ENCODE measurements at regions not wholly inside any gene's neighbourhood (a gene's known extent, or its start where the extent isn't known, plus 50 kb on each side); places are given as distances from the start of the nearest gene placed in this dataset.

DNA sequence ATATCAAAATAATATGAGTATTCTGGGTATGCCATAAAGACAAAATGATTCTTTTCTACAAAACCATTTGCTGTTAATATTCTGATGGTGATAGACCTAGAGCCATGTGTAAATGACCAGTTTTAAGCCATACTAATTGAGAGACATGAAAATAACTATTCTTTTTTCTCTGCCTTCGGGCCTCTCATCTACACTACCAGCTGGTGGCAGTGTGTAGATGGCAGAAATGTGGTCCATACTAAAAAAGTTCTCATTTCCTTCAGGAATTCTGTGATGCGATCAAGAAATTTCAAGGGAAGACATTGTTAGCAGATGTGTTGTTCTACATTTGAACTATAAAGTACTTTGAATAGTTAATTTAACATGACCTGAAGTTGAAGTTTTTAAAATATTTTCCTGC, 485.2 kb downstream of the TRIB2 start:
- Histone ChIP-seq H3K4me2 (ENCODE audit: extremely low read depth, insufficient read depth, low read length) (no peak overlapping the region), H3K9me3 (ENCODE audit: control insufficient read depth, insufficient read depth, low read depth, low read length) (no peaks in the 10 kb centered on the region), H3K4me3 (replicated peaks in 1 of 4; ENCODE audit: control extremely low read depth in 1 of 4, insufficient read depth in 1 of 4, low read depth in 3 of 4, low read length in 4 of 4) (no peak overlapping the region), H2AFZ (ENCODE audit: low read length) (no peak overlapping the region), H3K9ac (ENCODE audit: insufficient read depth, low read length) (no peak overlapping the region), H3K27me3 (ENCODE audit: control insufficient read depth, insufficient read depth, low read length) (no peaks in the 10 kb centered on the region), H4K20me1 (ENCODE audit: control insufficient read depth, extremely low read depth, insufficient read depth, low read length) (no peaks in the 10 kb centered on the region), H3K79me2 (ENCODE audit: control insufficient read depth, insufficient read depth, low read length) (no peaks in the 10 kb centered on the region), H3K4me1 (ENCODE audit: control insufficient read depth, extremely low read depth, insufficient read depth, low read length) (no peaks in the 10 kb centered on the region), H3K36me3 (ENCODE audit: control insufficient read depth, insufficient read depth, low read length) (no peaks in the 10 kb centered on the region), H3K27ac (ENCODE audit: insufficient read depth, low read length) (no peak overlapping the region)
- TF ChIP-seq EZH2 (IDR thresholded peaks at IDR 0.05; ENCODE audit: low read length, missing control alignments) (no peak), CTCF (conservative IDR thresholded peaks at IDR 0.05 in 1 of 2, IDR thresholded peaks at IDR 0.05 in 1 of 2; ENCODE audit: low read depth in 1 of 2, low read length in 2 of 2) (peak in 1 of 2 donors; percentile 50)
- DNase-seq (ENCODE audit: low read depth in 2 of 2), result peak; percentile 8 to 33

DNA sequence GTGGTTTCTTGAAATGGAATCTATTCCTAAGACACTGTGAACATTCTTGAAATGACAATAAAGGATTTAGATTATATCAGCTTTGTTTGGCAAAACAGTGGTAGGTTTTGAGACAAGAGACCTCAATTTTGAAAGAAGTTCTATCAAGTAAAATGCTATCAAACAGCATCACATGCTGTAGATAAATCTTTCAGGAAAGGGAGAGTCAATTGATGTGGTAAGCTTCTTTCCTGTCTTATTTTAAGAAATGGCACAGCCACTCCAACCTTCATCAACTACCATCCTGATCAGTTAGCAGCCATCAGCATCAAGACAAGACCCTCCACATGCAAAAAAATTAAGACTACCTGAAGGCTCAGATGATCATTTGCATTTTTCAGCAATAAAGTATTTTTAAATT, 495.4 kb downstream of the TRIB2 start:
- Histone ChIP-seq H3K4me3 (replicated peaks in 1 of 4; ENCODE audit: control extremely low read depth in 1 of 4, insufficient read depth in 1 of 4, low read depth in 3 of 4, low read length in 4 of 4) (no peak overlapping the region), H4K20me1 (ENCODE audit: control insufficient read depth, extremely low read depth, insufficient read depth, low read length) (no peaks in the 10 kb centered on the region), H3K4me2 (ENCODE audit: extremely low read depth, insufficient read depth, low read length) (no peak overlapping the region), H3K4me1 (ENCODE audit: control insufficient read depth, extremely low read depth, insufficient read depth, low read length) (no peaks in the 10 kb centered on the region), H3K27ac (ENCODE audit: insufficient read depth, low read length) (no peak overlapping the region), H3K36me3 (ENCODE audit: control insufficient read depth, insufficient read depth, low read length) (no peaks in the 10 kb centered on the region), H3K9ac (ENCODE audit: insufficient read depth, low read length) (no peak overlapping the region), H3K79me2 (ENCODE audit: control insufficient read depth, insufficient read depth, low read length) (no peaks in the 10 kb centered on the region), H2AFZ (ENCODE audit: low read length) (no peak overlapping the region), H3K27me3 (ENCODE audit: control insufficient read depth, insufficient read depth, low read length) (no peaks in the 10 kb centered on the region), H3K9me3 (ENCODE audit: control insufficient read depth, insufficient read depth, low read depth, low read length) (no peaks in the 10 kb centered on the region)
- no peak for TF ChIP-seq CTCF (conservative IDR thresholded peaks at IDR 0.05 in 1 of 2, IDR thresholded peaks at IDR 0.05 in 1 of 2; ENCODE audit: low read depth in 1 of 2, low read length in 2 of 2)
- TF ChIP-seq EZH2 (IDR thresholded peaks at IDR 0.05; ENCODE audit: low read length, missing control alignments), result no peak
- no peak for DNase-seq (ENCODE audit: low read depth in 2 of 2)

DNA sequence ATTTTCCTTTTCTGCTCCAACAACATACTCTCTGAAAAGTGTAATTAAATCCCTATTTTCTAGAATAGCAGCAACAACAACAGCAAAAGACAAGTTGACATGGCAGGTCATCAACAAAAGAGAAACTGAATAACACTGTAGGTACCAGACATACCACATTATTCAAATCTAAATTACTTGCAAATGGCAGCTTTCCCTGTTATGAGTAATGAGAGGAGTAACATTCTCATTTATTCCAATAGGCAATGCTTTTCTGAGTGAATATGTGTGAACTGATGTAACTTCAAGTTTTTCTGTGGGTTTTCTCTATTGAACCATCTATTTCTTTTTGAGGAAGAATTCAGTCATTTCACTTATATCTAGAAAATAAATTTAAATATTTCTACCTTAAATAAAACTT, 501.5 kb downstream of the TRIB2 start:
- Histone ChIP-seq H3K79me2 (ENCODE audit: control insufficient read depth, insufficient read depth, low read length) (no peaks in the 10 kb centered on the region), H3K36me3 (ENCODE audit: control insufficient read depth, insufficient read depth, low read length) (no peaks in the 10 kb centered on the region), H3K27me3 (ENCODE audit: control insufficient read depth, insufficient read depth, low read length) (no peaks in the 10 kb centered on the region), H3K4me1 (ENCODE audit: control insufficient read depth, extremely low read depth, insufficient read depth, low read length) (no peaks in the 10 kb centered on the region), H3K9ac (ENCODE audit: insufficient read depth, low read length) (no peak overlapping the region), H3K27ac (ENCODE audit: insufficient read depth, low read length) (no peak overlapping the region), H3K4me3 (replicated peaks in 1 of 4; ENCODE audit: control extremely low read depth in 1 of 4, insufficient read depth in 1 of 4, low read depth in 3 of 4, low read length in 4 of 4) (no peak overlapping the region), H4K20me1 (ENCODE audit: control insufficient read depth, extremely low read depth, insufficient read depth, low read length) (no peaks in the 10 kb centered on the region), H3K9me3 (ENCODE audit: control insufficient read depth, insufficient read depth, low read depth, low read length) (no peaks in the 10 kb centered on the region), H2AFZ (ENCODE audit: low read length) (no peak overlapping the region), H3K4me2 (ENCODE audit: extremely low read depth, insufficient read depth, low read length) (no peak overlapping the region)
- TF ChIP-seq EZH2 (IDR thresholded peaks at IDR 0.05; ENCODE audit: low read length, missing control alignments) (no peak), CTCF (conservative IDR thresholded peaks at IDR 0.05 in 1 of 2, IDR thresholded peaks at IDR 0.05 in 1 of 2; ENCODE audit: low read depth in 1 of 2, low read length in 2 of 2) (no peak)
- no peak for DNase-seq (ENCODE audit: low read depth in 2 of 2)
